GM20431 (cell line): ENCODE measurements at regions not wholly inside any gene's neighbourhood (a gene's known extent, or its start where the extent isn't known, plus 50 kb on each side); places are given as distances from the start of the nearest gene placed in this dataset.

ENCODE experiments used
- in situ Hi-C: fragments of 300-500 bp; cut with MseI, MboI; formaldehyde crosslinking; loops from one replicate; pipeline ENCODE4 v1.15.0; 2020; ENCODE audit warnings: low sequenced_read_pairs; ENCODE audit not compliant: unreplicated experiment

DNA sequence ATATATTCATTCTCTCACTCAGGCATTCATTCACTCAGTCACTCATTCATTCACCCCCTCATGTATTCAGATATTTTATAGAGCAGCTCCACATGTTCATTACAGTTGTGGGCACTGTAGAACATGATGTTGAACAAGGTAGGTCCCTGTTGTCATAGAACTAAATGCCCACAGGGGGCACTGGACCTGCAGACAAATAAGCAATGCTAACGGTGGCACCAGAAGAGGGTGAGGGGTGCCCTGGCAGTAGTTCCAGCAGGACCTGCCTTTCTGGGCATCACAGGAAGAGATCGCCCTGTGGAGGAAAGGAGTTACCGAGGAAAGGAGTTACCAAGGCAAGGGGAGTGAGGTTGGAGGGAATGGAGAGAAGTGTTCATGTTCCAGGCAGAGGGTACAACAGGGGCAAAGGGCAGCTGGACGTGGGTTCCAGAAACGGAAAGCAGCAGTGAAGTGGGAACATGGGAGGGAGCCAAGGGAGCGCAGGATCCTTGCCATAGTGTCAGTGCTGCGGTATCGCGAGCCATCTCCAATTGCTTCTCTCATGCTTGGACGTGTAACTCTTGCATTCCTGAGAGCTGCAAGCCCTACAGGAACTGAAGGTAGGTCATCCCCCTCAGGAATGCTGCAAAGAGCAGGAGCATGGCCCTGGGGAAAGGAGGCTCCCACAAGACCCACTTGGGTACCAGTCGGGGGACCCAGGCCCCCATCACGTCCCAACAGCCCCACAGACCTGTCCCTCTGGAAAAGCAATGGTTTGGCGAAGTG, 128.2 kb downstream of the EDN3 start:
- in situ Hi-C loops: no loop called here

DNA sequence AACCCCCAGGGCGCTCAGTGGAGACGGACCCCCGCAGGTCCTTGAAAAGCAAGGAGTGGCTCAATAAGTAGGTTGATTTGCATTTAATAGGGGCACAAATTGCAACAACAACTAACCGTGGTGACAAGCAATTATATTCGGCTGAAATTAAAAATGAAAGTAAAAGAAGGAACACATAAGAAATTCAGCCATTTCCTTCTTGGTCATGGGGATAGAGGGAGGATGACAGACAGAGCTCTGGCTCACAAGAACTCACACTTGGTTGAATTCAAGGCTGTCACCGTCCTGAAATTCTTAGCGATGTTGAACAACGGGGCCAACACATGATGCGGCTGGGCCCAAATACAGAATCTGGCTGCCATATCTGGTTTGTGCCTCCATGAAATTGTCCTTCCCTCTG, 129.0 kb downstream of the EDN3 start:
- in situ Hi-C loops: no loop called here

DNA sequence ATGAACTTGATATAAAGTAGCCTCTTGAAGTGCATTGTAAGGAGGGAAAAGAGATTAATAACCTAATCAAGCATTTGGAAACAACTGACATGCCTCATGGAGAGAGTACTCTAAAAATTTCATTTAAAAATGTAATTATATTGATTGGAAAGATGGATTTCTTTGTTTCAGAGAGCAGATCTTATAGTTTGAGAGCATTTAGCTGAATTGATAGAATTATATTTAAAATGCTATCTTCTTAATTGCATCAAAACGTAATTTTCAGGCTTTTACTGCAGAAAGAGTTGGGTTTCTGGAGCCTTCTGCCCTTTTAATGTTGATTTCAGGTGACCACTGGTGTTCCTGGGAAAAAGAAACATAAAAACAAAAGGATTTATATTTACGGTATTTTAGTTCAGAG, 130.6 kb downstream of the EDN3 start:
- in situ Hi-C loops: no loop called here

DNA sequence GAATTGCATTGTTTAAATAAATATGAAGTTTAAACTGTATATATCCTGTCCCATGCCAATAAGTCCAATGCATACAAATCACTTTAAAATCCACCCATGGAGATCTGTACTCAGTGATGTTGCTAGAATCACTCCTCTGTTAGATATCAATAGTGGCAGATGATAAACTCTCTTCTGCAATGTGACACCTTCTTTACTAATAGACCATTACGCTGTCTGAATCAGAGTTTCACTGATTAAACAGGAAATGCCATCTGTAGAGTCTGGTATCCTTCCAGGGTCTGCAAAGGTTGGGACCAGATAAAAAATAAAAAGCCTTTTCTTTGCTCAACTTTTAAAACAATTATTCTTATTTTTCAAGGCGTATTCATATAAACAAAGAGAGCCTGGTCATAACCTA, 134.5 kb downstream of the EDN3 start:
- in situ Hi-C loops: no loop called here

DNA sequence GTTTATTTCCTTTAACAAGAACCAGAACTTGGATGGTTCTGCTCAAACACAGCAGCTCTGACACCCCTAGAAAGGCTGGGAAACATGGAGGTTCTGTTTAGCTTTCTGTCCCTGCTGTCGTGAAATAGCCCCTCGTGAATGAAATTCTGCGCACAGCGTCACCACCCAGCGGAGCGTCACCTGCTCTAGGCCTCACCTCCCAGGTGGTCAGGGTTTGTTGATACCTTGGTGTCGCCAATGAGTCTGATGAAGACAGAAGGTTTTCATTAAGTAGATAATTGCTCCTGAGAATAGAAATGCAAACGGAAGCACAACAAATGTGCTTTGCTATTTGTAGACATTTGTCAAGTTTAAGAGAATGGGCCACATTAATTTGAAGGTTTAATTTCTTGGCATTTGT, 135.1 kb downstream of the EDN3 start:
- in situ Hi-C loops: no loop called here

DNA sequence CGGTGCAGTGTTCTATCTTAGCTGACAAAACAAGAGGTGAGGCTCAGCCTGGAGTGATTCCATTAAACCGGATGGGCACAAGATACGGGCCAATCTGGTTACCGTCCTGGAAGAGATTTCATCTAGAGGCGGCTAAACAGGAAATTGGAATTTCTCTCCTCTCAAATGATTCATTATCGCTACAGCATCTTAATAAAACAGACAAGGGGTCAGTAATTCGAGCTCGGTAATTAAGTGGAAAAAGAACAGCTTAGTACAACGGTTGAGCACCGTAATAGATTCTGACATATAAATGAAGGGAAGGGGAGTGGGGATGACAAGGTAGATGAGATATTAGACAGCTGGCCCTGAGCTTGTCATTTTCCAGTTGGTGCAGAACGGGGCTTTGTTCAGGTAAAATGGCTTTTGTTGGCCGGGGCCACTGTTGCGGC, 137.2 kb downstream of the EDN3 start:
- in situ Hi-C loops: no loop called here

DNA sequence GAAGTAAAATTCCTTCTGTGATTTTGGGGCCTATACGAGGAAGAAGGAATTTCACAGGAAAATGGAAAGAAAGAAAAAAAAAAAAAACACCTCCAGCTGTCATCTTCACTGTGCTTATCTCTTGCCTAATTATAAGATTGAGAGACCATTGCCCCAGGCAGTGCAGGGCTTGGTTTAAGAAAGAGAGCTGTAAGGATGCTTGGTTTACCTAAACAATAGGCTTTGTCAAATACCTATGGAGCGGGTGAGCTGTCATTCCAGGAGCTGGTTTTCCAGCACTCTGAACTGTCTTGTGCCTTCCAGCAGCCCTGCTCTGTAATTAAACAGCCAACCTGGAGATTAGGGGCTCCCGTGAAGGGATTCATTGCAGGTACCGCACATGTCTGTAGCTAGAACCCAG, 137.8 kb downstream of the EDN3 start:
- in situ Hi-C loops: no loop called here

DNA sequence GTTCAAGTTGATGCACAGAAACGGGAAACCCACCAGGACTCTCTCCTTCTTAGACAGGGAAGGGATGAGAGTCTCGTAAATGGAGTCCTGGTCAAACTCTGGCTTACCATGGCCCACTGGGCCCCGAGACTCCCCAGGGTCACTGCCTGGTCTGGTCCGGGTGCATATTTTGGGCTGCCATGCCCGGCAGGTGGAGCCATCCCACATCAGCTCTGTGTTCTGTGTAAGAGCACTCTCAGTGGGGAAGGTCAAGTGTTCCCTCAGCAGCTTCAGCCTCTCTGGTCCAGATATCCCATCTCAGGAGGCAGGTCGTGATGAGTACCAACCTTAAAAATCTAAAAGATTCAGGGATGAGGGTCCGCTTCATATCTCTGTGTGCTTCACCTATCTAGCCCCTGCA, 138.8 kb downstream of the EDN3 start:
- in situ Hi-C loops: no loop called here

DNA sequence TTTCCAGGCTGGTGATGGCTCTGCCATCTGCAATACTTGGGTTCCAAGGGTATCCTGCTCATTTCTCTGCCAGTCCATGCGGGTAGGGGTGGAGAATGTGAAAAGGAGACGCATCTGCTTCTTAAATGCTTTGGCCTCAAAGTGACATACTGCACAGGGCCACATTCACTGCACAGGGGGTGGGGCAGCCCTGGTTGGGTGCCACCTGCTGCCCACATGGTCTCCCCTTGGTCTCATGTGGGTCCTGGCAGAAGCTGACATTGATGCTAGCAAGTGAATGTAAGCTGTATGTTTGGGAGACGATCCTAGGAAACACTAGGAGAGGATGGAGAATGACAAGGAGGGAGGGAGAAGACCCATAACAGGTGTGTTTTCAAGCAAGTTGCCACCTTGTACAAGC, 140.9 kb downstream of the EDN3 start:
- in situ Hi-C loops: no loop called here

DNA sequence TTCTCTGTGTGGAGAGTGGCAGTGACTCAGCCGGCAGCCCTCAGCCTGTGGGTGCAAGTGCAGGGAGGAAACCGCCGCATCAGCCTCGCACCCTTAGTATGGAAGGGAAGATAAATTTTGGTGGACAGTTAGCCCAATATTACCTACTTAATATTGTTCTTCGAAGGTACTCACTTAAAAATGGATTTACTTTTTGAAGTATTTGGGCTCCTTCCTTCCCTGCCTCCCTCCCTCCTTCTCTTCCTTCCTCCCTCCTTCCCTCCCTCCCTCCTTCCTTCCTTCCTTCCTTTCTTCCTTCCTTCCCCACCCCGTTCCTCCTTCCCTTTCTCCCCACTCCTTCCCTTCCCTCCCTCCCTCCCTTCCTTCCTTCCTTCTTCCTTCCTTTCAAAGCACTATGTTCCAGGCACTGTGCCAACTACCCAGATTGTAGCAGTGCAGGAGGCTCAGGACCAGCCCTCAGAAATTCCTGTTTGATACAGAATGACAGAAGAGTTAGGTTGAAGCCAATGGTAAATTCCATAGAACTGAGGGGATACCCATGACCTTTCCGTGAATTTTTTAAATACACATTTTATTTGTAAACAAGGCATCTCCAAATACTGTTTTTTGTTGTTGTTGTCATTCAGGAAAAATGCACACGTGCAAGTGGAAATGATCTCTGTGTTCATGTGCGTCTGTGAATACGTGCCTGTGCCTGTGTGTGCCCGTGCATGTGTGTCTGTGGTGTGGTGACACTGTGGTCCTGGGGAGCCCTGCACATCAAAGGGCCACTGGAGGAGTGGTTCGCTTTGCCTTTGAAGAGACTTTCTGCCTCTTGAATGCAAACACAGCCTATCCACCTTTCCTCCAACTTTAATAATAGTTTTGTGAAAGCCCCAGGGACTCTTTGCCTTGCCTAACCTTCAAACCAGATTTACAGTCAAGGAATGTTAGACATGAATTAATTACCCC, 141.7 kb downstream of the EDN3 start:
- in situ Hi-C loops: no loop called here

DNA sequence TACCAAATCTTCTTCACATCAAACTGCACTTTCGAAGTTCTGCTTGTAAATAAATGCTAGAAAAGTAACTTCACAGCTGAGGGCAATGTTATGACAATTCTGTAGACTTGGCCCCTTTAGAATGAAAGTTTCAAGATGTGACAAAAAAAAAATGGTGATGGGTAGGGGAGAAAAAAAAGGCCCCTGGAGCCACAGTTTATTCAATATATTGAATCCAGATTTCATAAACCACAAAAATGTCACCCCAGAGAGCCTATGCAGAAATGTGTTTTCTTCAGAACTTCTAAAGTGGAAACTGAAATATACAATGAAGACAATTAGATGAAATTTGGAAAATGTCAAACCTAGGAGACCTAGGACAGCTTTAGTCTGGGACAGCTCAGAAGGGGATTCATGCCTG, 143.1 kb downstream of the EDN3 start:
- in situ Hi-C loops: no loop called here

DNA sequence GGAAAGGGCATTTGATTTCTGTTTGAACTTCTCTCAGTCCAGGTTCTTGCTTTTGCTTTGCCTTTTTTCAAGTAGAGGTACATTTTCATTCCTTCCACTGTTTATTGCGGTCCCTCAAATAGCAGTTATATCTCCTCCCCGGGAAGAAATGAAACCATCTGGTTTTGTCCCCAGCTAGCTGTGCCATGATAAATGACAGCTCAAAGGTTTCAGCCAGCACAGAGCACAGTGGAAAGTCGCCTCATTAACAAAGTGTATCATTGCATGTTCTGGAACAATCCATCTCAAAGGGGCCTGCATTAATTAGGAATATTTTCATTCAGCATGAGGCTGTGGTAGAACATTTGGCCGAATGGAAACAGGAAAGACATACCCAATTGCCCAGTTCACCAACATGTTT, 146.0 kb downstream of the EDN3 start:
- in situ Hi-C loops: no loop called here

DNA sequence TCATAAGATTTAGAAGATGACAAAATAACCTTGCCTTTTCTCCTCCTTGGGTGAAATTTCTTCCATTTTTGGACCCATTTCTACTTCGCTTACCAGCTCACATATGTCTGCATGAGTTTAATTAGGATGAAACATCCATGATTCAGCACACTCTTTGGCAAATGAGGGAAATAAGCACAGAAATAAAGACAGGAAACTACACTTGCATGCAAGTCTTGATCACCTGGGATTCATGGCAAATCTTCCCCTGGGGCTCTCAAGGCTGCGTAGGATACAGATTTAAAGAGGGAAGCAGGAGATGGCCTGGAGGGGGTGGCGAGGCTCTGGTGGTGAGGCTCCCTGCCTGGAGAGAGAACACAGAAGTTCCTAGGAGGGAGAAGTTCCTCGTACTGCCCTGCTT, 147.8 kb downstream of the EDN3 start:
- in situ Hi-C loops: no loop called here

DNA sequence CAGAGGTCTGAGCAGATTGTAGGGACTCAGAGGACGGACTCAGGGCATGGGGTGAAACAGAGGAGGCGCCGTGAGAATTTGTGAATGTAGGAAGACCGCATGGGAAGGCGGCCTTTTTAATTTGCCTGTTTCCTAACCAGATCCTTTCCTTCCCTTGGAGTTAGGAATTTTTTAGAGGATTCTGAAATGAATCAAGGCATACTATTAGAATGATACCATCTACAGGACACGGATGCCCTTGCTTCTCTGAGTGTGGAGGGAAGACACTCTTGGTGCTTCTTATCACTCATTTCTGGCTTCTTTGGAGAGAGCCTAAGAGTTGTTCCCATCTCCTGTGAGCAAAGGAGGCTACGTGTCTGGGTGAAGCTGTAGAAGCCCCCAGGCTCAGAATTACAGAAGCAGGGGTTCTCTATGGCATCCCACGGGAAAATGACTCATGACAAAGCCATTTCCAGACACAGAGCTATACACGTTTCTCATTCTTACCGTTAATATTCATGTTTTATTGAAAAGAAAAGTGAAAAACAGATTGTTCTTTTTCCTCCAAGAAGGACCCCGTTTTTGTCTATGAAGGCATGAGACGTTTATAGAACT, 148.5 kb downstream of the EDN3 start:
- in situ Hi-C loops: no loop called here

DNA sequence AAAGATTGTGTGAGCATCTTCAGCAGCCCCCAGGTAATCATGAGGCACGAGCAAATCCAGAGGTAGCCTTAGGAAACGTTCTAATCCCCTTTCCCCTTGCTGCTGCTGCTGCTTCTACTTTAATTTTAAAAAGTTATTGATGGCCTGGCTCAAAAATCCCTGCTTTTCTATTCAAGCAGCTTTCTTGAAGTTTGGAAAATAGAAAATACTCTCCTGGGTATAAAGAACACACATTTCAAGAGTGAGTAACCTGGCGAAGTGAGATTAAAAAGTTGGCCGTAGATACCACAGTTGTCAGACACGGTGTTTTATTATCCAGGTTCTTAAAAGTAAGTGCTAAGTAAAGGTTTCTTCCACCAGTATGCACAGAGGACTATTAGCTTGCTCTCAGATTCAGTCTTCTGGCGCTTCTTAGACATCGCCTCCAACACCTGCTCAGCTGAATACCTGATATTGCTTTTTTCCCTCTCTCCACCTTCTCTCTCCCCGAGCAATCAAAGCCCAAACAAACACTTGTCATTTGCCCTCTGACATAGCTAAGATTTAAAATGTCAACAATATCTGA, 150.7 kb downstream of the EDN3 start:
- in situ Hi-C loops: loop anchor here (25.0 kb wide), 1 partner anchor 589 kb away; the partner anchor contains the start of genes GNAS and GNAS-AS1

DNA sequence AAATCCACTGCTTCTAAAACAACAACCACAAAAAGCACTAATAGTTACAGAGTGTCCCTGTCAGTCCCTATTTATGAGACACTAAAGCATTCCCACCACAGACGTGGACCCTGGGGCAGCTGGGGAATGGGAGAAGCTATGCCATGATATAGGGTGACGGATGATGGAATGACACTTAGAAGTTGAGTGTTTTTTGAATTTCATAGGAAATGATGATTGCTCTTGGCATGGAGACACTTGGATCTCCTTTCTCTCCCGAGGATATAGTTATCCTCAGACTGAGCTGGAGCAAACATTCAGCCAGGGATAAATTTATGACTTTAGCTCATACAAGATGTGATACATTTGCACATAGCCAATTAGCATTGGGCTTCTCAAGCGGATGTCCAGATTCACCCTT, 151.2 kb downstream of the EDN3 start:
- in situ Hi-C loops: loop anchor here (25.0 kb wide), 1 partner anchor 589 kb away; the partner anchor contains the start of genes GNAS and GNAS-AS1

DNA sequence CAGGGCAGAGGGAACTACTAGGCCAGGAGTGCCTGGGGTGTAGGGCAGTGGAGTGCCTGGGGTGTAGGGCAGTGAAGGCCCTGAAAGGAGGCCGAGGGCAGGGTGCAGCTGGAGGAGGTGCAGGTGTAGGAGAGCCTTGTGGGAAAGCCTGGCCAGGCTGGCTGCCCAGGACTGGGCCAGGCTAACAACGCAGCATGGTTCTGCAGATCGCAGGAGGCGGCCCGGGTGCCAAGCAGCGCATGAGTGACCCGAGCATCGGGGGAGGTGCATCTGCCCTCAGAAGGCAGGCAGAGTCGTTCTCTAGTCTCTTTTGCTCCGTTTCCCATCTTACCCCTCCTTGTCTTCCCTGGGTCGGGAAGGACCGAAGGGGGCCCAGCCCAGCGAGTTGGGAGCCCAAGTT, 151.5 kb upstream of the PHACTR3 start:
- in situ Hi-C loops: loop anchor here (25.0 kb wide), 1 partner anchor 591 kb away; the partner anchor contains the start of genes GNAS and GNAS-AS1

DNA sequence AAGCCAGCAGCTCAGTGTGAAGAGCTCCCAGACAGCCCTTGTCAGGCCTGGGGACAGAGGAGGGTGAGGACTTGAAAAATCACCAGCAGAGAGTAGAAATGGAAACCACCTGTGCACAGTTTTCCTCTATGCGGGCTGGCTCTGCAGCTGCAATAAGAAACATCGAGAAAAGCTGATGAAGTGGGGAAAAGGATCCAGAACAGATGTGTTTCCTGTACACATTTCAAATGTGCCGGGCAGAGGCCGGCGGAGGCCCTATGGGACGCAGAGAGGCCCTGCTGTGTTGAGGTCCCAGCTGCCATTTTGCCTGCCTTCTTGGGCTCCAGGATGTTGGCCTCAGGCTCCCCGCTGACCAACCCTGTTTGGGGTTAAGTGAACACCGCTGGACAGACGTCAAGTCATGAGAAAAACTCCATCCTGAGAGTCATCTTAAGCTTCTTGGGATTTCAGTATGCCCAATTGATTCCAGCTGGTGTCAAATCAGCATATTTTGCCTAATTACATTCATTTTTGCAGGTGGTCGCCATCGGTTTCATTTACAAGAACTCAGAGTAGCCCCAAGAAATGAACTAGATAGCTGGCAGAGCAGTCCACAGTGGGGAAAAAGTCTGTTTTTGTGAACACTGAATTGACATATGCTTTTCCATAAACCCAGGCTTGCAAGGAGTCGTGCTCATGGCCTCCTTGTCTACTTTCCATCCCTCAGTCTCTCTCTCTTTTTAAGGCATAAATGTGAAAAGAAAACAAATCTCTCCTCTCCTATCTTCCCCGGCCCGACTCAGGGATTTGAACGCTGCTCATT, 150.4 kb upstream of the PHACTR3 start:
- in situ Hi-C loops: loop anchor here (25.0 kb wide), 1 partner anchor 592 kb away; the partner anchor contains the start of genes GNAS and GNAS-AS1
